NCI-H128 (cell line): ENCODE measurements at regions not wholly inside any gene's neighbourhood (a gene's known extent, or its start where the extent isn't known, plus 50 kb on each side); places are given as distances from the start of the nearest gene placed in this dataset.
"Not testable (repeated sequence)": the region's sequence is repeated elsewhere in the genome, so short reads cannot be mapped to it uniquely, and the experiment has no call there.

Source experiments
- DNase-seq: peaks from one replicate; lab custom pipeline; 2025; ENCODE audit not compliant: unreplicated experiment; lab: John Stamatoyannopoulos, UW

DNA sequence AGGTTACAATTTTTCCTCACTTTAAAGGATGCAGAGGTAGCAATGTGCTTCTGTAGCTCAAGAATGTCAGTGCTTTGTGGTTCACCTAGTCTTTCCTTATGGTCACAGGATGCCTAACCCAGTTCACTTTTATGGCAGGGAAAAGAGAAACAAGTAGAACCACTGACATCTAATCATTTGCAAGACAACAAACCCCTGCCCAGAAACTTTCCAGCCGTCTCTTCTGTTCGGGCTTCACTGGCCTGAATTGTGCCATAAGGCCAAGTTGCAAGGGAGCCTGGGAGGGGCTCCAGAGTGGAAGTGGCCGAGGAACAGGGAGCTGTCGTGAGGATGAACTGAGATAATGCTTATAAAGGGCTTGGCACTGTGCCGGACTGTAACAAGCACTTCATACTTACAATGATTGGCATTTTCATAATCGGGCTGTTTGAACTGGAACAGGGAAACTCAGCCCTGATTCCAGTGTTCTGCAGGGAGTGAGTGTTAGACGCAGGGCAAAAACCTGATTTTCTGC lies 212.6 kb downstream of the BCAS1 start:
- no peak for DNase-seq

DNA sequence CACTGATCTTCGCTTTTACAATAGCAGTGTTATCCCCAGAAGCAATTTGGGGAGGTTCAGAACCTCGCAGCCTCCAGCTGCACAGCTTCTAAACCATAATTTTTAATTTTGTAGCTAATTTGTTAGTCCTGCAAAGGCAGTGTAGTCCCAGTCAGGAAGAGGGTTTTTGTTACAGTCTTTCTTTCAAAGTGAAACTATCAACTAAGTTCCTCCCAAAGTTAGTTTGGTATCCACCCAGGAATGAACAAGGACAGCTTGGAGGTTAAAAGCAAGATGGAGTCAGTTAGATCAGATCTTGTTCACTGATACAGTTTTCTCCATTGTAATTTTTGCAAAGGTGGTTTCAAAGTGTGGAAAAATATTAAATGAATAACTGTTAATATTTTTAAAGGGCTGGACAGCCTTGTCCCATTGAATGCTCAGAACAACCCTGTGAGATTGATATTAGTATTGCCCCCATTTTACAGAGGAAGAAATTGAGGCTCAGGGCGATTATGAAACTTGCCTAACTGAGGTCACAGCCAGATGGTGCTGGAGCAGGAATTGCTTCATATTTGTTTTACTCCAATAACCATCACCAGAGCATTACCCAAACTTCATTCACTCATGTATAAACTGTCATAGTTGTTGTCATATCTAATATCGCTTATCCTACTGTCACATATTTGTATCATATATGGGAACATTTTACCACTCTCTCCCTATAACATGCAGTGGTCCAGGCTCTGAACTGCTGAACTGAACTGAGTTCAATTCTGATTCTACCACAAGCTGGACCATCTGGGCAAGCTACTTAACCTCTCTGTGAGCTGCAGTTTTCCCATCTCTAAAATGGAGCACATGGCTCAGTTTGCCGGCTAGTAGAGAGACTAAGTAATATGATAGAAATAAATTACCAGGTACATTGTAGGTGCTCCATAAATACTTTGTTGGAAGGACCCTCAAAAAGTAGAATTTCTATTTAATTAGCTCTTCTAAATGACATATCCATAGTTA lies 213.8 kb downstream of the BCAS1 start:
- no peak for DNase-seq

DNA sequence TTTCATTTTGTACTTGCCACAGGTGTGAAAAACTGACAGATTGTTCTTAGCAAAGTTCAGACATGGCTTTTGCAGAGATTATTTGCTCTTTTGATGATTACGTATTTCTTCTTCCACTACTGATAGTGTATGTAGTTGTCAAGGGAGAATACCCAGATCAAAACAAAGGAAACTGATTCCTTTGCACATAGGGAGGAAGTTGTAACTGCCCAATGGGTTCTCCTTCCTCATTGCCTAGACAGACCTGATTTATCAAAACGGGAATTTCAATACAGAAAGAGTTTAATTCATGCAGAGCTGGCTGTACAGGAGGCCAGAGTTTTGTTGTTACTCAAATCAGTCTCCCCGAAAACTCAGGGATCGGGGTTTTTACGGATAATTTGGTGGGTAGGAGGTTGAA lies 214.7 kb downstream of the BCAS1 start:
- DNase-seq, result no peak

DNA sequence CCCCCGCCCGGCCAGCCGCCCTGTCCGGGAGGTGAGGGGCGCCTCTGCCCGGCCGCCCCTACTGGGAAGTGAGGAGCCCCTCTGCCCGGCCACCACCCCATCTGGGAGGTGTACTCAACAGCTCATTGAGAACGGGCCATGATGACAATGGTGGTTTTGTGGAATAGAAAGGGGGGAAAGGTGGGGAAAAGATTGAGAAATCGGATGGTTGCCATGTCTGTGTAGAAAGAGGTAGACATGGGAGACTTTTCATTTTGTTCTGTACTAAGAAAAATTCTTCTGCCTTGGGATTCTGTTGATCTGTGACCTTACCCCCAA lies 215.8 kb downstream of the BCAS1 start:
- DNase-seq, result not testable (repeated sequence)

DNA sequence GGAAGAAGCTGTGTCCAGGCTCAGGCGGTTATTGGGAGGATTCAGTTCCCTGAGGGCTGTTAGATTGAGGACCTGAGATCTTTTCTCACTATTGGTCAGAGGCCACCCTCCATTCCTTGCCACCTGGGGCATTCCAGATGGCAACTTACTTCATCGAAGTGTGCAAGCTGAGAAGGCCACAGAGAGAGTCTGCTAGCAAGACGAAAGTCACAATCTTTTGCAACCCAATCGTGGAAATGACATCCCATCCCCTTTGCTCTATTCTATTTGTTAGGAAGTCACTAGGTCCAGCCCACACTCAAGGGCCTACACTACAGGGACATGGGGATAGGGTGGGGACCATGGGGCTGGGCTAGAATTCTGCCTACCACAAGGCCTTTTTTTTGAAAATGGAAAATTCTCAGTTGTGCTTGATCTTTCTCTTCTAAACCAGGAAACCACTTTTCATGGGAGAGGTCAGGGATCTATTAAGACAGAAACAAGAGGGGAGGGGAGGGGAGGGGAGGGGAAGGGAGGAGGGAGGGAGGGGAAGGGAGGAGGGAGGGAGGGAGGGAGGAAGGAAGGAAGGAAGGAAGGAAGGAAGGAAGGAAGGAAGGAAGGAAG lies 217.2 kb downstream of the BCAS1 start:
- DNase-seq, result no peak

DNA sequence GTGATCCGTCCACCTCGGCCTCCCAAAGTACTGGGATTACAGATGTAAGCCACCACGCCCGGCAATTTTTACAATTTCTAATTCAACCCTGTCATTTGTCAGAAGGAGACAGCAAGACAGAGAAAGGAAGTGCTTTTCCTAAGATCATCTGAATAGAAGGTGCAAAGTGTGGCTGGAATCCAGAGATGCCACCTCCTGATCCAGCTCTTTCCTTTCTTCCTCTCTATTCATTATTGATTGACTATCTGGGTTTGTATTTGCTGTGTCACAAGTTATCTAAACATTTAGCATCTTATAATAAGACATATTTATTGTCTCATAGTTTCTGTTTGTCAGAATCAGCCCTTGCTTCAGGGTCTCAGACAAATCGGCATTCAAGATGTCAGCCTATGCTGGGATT lies 217.7 kb downstream of the BCAS1 start:
- no peak for DNase-seq

DNA sequence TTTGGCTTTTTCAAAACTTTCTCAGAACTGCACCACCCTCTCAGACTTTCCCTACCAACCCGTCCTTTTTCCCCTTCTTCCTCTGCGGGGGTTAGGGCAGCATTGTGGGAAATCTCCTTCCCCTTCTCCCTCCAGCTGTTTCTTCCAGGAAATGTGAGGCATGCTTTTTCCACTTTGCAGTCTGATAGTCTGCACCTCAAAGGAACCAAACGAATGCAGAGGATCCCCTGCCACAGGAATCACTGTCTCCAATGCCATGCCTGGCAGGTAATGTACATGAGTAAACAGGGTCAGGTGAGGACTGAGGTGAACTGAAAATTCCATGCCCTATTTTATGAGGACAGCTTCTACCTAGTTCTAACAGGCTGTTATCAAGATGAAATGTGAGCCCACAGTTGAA lies 218.4 kb downstream of the BCAS1 start:
- no peak for DNase-seq

DNA sequence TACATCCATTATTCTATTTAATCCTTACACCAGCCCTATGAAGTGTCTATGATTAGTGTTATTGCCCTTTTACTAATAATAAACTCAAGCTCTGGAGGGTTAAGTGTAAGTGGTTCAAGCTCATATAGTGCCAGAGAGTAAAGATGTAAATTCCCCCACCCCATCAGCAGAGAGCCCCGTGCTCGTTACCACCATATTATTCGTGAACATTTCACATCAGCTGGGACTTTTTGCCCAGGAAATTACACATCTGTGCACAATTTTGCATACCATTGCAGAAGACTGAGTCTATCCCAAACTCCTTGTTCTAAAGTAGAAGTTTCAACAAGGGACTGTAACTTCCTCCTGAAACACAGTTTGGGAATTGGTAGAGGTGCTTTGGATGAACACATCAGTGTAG lies 220.1 kb downstream of the BCAS1 start:
- DNase-seq, result no peak

DNA sequence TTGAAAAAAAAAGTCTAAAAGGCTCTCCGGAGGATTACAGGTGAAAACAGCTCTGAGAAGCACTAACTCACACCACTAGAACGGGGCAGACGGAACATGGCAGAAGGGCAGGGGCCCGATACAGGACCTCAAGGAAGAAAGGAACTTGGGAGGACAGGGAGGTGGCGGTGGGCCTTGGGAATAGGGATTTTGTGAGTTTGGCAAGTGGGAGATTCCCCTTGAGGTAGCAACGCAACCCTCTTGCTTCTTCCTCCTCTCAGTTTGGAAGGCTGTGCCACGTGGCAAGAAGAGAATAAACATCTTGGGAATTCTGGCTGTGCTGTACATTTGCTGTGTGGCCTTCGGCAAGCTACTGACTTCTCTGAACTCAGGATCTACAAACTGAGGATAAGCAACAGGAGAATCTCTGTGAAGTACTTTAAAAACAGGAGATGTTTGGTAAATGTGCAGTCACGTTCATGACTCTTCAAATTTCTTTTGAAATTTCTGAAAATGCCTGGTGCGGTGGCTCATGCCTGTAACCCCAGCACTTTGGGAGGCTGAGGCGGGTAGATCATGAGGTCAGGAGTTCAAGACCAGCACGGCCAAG lies 220.8 kb downstream of the BCAS1 start:
- no peak for DNase-seq

DNA sequence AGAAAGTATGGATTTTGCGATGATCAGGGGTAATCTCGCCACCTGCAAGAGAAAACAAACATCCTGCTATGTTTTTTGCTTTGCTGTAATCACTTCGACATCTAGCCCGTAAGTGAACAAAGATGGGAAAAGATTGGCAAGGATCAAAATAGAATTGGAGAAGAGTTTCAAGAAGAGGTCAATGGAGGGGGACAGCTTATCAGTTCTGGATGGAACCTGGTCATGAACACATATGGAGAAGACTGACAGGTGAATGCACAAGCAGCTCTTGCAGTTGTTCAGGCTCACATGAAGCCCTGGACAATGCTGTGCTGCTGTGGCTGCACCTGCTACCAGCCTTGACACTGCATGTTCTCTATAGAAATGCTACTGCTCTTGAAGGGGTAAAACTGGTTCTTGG lies 222.1 kb downstream of the BCAS1 start:
- DNase-seq, result no peak

DNA sequence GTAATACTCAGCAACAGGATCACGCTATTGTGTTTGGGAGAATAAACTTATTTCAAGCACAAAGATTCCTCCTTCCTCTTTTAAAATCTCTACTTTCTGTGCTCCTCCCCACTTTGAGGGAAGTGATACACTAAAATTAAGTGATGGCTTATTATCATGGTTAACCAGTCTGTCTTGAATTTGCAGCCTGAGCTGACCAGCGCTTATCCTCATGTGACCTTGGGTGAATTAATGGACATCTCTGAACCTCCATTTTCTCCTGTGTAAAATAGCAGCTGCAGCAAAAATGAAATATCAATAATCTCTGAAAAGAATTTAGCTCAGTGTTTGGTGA lies 222.6 kb downstream of the BCAS1 start:
- no peak for DNase-seq

DNA sequence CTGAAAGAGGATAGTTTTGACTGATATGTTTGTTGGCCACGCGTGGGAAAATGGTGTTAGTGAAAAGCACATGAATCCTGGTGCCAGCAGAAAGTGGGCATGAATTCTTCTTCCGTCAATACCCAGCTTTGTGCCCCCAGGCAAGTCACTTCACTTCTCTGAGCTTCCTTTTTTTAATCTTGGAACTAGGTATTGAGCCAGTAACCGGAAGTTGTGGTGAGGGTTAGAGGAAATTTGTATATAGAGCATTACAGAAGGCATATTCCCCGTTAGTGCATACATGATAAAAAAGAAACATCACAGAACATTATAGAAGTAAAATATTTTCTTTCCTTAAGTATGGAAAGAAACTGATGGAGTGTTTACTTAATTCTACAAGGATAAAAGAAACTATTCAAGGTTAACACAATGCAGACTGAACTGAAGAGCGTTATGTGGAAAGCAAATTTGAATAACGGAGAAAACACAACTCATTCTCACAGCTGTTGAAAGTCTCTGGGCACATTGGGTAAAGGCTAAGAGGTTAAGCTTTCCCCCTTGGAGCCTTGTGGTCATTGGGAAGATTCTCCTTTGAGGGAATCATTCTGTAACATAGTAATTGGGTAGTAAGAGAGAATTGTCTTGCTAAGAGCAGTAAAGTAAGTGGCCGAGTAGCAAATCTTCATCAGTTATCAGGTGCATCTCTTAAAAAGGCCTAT lies 223.1 kb downstream of the BCAS1 start:
- DNase-seq, result no peak

DNA sequence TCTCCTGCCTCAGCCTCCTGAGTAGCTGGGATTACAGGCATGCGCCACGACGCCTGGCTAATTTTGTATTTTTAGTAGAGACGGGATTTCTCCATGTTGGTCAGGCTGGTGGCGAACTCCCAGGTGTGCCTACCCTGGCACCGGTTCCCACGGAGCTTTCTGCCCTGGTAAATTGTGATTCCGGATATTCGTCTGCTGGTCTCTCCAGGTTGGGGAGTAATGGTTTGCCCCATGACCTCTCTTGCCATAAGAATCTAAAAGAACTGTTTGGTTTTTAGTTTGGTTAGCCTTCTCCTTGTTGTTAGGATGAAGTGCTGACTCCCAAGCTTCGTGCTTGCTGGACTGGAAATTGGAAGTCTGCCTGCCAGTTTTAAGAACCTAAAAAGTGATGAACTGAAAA lies 223.8 kb downstream of the BCAS1 start:
- no peak for DNase-seq

DNA sequence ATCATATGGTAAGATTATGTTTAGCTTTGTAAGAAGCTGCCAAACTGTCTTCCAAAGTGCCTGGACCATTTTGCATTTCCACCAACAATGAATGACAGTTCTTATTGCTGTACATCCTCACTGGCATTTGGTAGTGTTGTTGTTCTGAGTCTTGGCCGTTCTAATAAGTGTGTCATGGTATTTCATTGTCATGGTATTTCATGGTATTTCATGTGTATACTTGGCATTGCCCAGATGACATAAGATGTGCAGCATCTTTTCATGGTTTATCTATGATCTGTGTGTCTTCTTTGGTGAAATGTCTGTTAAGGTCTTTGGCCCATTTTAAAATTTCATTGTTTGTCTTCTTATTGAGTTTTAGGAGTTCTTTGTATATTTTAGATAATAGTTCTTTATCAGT lies 224.4 kb downstream of the BCAS1 start:
- DNase-seq, result no peak

DNA sequence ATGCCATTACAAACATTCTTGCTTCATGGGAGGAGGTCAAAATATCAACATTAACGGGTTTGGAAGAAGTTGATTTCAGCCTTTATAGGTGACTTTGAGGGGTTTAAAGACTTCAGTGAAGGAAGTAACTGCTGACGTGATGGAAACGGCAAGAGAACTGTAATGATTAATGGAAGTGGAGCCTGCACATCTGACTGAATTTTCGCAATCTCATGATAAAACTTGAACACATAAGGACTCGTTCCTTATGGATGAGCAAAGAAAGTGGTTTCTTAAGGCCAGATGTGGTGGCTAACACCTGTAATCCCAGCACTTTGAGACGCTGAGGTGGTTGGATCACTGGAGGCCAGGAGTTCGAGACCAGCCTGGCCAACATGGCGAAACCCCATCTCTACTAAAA lies 226.1 kb downstream of the BCAS1 start:
- DNase-seq, result no peak

DNA sequence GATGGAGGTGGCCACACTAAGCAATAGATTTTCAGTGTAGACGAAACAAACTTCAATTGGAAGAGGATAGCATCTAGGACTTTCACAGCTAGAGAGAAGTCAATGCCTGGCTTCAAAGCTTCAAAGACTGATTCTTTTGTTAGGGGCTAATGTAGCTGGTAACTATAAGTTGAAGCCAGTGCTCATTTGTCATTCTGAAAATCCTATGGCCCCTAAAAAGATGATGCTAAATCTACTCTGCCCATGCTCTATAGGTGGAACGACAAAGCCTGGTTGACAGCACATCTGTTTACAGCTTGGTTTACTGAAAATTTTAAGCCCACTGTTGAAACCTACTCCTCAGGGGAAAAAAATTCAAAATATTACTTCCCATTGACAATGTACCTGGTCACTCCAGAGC lies 226.7 kb downstream of the BCAS1 start:
- no peak for DNase-seq

DNA sequence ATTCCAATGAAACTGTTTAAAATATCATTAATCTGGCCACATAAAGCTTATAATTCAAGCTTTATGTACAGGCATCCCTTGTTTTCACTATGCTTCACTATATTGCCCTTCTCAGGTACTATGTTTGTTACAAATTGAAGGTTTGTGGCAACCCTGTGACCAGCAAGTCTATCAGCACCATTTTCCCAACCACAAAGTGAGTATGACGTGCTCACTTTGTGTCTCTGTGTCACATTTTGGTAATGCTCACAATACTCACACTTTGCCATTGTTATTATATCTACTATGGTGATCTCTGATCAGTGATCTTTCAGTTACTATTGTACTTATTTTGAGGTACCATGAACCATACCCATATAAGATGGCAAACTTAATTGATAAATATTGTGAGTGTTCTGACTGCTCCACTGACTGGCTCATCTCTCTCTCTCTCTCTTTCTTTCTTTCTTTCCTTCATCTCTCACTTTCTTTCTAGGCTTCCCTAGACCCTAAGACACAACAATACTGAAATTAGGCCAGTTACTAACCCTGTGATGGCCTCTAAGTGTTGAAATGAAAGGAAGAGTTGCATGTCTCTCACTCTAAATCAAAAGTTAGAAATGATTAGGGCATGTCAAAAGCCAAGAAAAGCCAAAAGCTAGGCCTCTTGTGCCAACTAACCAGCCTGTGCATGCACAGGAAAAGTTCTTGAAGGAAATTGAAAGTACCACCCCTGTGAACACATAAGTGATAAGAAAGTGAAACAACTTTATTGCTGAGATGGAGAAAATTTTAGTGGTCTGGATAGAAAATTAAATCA lies 227.9 kb downstream of the BCAS1 start:
- DNase-seq, result no peak

DNA sequence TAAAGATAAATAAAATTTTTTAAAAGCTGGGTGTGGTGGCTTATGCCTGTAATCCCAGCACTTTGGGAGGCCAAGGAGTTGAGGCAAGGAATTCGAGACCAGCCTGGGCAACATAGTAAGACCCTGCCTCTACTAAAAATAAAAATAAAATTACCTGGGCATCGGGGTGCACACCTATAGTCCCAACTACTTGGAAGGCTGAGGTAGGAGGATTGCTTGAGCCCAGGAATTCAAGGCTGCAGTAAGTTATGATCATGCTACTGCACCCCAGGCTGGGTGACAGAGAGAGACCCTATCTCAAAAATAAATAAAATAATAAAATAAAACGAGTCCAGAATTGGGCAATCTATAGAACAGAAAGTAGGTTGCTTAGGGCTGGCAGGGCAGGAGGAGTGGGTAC lies 228.7 kb downstream of the BCAS1 start:
- no peak for DNase-seq

DNA sequence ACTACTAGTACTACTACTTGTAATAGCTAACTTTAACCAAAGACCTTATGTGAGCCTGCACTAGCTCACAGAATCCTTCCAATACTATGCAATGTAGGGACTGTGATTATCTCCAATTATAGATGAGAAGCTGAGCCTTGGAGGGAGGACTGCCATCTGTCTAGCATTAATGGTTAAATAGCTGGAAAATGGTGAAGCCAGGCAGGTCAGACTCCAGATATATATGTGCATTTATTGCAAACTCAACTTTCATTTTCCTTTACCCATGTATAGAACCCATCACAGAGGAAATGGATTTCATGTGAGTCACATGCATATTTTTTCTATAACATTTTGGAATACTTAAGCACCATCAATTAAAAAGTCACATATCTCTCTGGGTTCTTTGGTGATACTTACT lies 229.9 kb downstream of the BCAS1 start:
- no peak for DNase-seq

DNA sequence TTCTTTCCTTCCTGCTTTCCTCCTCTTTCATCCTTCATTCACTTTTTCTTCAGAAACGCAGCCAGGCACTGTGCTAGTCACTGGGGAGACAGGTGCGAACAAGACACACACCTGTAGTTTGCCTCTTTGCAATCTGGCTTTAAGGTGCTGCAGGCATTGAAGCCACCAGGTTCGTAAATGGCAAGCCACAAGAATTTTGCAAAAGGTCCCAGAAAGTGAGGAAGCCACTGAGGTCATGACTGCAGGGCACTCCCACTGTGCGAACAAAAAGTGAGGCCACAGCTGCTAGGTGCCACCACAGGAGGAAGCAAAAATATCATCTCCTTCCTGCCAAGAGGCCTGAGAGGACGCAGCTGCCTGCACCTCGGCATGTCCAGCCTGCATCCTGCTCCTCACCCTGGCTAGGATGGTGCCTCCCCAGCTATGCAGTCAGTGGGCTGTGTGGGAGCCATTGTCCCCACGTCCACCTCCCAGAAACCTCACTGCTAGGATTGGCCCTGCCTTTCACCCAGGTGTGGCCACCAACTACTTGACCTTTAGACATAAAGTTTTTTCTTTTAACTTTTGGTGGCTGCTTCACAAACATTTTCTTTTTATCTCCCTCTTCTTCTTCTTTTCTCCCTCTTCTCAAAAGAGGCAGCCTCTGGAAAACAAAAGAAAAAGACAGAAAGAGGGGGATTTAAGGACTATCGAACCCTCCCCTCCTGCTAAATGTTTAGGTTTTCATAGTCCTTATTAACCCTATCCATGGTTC lies 230.8 kb downstream of the BCAS1 start:
- DNase-seq, result no peak
